ENCODE measurements at regions not wholly inside any gene's neighbourhood (a gene's known extent, or its start where the extent isn't known, plus 50 kb on each side); places are given as distances from the start of the nearest gene placed in this dataset.

GRCh38 chr12:92270521-92270920, 124.9 kb upstream of the BTG1 start:
- DNase-seq (ENCODE audit: low spot score in 2 of 2) = no peak
- no peak overlapping the region for H3K27ac Mint-ChIP-seq (ENCODE audit: low read depth)
- no peak for ATAC-seq (replicated peaks; ENCODE audit: extremely low read depth, poor library complexity, severe bottlenecking)
- H3K4me3 Mint-ChIP-seq = no peak overlapping the region
- H3K4me1 Mint-ChIP-seq = peaks cover 14% of the 10 kb centered on the region
- no peaks in the 10 kb centered on the region for H3K27me3 Mint-ChIP-seq
- H3K36me3 Mint-ChIP-seq (ENCODE audit: insufficient read depth) = no peaks in the 10 kb centered on the region
- no peaks in the 10 kb centered on the region for H3K9me3 Mint-ChIP-seq

GRCh38 chr12:92268946-92269345, 123.3 kb upstream of the BTG1 start:
- H3K27me3 Mint-ChIP-seq = no peaks in the 10 kb centered on the region
- H3K27ac Mint-ChIP-seq (ENCODE audit: low read depth) = no peak overlapping the region
- no peaks in the 10 kb centered on the region for H3K36me3 Mint-ChIP-seq (ENCODE audit: insufficient read depth)
- ATAC-seq (replicated peaks; ENCODE audit: extremely low read depth, poor library complexity, severe bottlenecking) (no peak), DNase-seq (ENCODE audit: low spot score in 2 of 2) (no peak)
- no peaks in the 10 kb centered on the region for H3K9me3 Mint-ChIP-seq
- H3K4me3 Mint-ChIP-seq = no peak overlapping the region
- H3K4me1 Mint-ChIP-seq = peaks cover 14% of the 10 kb centered on the region

DNA sequence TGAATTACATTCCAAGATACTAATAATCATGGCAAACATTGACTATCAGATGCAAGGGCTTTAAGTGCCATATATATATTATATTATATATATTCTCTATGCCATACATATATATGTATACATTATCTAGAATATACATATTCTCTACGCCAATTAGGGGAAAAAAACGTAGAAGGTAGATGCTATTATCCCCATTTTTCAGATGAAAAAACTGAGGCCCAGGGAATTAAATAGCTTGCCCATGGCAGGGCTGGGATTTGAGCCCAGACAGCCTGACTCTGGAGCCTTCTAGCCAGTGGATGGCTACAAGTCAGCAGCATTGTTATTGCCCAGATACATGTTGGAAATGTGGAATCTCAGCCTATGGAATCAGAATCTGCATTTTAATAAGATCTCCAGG, 116.0 kb upstream of the BTG1 start:
- Mint-ChIP-seq H3K27ac (ENCODE audit: low read depth) (no peak overlapping the region), H3K4me3 (no peak overlapping the region), H3K4me1 (peaks cover 7% of the 10 kb centered on the region), H3K9me3 (no peaks in the 10 kb centered on the region), H3K36me3 (ENCODE audit: insufficient read depth) (no peaks in the 10 kb centered on the region), H3K27me3 (no peaks in the 10 kb centered on the region)
- DNase-seq (ENCODE audit: low spot score in 2 of 2) = no peak
- no peak for ATAC-seq (replicated peaks; ENCODE audit: extremely low read depth, poor library complexity, severe bottlenecking)

DNA sequence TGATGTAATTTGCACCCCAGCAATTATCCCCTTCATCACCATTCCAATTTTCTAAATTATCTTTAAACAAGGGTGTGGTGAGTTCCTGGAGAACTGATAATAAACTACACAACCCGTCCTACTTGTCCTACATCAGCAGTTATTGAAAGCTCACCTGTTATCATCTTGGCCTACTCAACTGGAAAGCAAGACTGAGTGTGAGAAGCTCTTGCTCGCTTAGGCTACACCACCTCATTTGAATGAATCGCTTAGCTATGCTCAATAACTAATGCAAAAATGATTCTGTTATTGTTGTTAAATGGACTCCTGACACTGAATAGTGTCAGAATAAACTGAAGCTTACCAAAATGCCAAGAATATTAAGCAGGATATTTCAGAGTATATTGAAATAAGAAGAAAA, 115.4 kb upstream of the BTG1 start:
- ATAC-seq (replicated peaks; ENCODE audit: extremely low read depth, poor library complexity, severe bottlenecking) (no peak), DNase-seq (ENCODE audit: low spot score in 2 of 2) (no peak)
- no peaks in the 10 kb centered on the region for H3K36me3 Mint-ChIP-seq (ENCODE audit: insufficient read depth)
- H3K27ac Mint-ChIP-seq (ENCODE audit: low read depth) = no peak overlapping the region
- H3K4me3 Mint-ChIP-seq = no peak overlapping the region
- H3K27me3 Mint-ChIP-seq = no peaks in the 10 kb centered on the region
- peaks cover 12% of the 10 kb centered on the region for H3K4me1 Mint-ChIP-seq
- no peaks in the 10 kb centered on the region for H3K9me3 Mint-ChIP-seq

DNA sequence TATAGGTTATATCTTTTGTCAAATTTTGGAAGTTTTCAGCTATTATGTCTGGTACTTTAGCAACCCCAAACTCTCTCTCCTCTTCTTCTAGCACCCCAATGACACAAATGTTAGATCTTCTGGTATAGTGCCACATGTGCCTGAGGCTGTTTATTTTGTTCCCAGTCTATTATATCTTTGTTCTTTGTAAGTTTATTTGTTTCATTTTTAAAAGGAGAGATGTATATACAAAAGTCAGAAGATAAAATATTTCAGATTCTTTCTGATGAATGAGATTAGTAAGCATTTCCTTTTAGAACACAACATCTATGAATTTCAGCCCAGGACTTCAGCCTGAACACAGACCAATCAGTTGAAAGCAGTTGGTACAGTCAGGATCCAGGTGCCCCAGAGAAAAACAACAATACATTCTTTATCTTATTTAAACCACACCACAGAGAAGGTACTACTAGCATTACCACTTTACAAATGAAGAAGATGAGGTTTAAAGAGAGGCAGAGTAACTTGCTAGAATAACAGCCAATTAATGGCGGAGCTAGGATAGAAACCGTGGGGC, 114.1 kb upstream of the BTG1 start:
- peaks cover 13% of the 10 kb centered on the region for H3K4me1 Mint-ChIP-seq
- DNase-seq (ENCODE audit: low spot score in 2 of 2) (no peak), ATAC-seq (replicated peaks; ENCODE audit: extremely low read depth, poor library complexity, severe bottlenecking) (no peak)
- peak overlapping the region; percentile 68 for H3K27ac Mint-ChIP-seq (ENCODE audit: low read depth)
- H3K9me3 Mint-ChIP-seq = peaks cover 5% of the 10 kb centered on the region
- no peaks in the 10 kb centered on the region for H3K36me3 Mint-ChIP-seq (ENCODE audit: insufficient read depth)
- no peaks in the 10 kb centered on the region for H3K27me3 Mint-ChIP-seq
- no peak overlapping the region for H3K4me3 Mint-ChIP-seq

DNA sequence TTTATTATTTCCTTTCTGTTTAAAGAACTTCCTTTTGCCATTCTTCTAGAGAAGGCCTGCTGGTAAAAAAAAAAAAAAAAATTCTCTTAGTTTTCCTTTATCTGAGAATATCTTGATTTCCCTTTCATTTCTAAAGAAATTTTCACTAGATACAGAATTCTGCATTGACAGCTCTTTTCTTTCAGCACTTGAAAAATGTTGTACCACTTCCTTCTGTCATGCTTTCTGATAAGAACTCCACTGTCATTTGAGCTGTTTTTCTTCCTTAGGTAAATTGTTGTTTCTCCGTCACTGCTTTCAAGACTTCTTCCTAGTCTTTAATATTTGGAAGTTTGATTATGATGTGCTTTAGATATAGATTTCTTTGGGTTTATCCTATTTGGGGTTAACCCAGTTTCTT, 113.6 kb upstream of the BTG1 start:
- H3K4me1 Mint-ChIP-seq = peaks cover 13% of the 10 kb centered on the region
- H3K36me3 Mint-ChIP-seq (ENCODE audit: insufficient read depth) = no peaks in the 10 kb centered on the region
- DNase-seq (ENCODE audit: low spot score in 2 of 2) (no peak), ATAC-seq (replicated peaks; ENCODE audit: extremely low read depth, poor library complexity, severe bottlenecking) (no peak)
- no peak overlapping the region for H3K4me3 Mint-ChIP-seq
- H3K27me3 Mint-ChIP-seq = no peaks in the 10 kb centered on the region
- H3K9me3 Mint-ChIP-seq = peaks cover 5% of the 10 kb centered on the region
- peak overlapping the region; percentile 68 for H3K27ac Mint-ChIP-seq (ENCODE audit: low read depth)

GRCh38 chr12:92257261-92257660, 111.6 kb upstream of the BTG1 start:
- no peak for DNase-seq (ENCODE audit: low spot score in 2 of 2)
- Mint-ChIP-seq H3K27ac (ENCODE audit: low read depth) (no peak overlapping the region), H3K4me3 (no peak overlapping the region), H3K36me3 (ENCODE audit: insufficient read depth) (no peaks in the 10 kb centered on the region), H3K4me1 (peaks cover 13% of the 10 kb centered on the region), H3K9me3 (peaks cover 5% of the 10 kb centered on the region), H3K27me3 (no peaks in the 10 kb centered on the region)
- ATAC-seq (replicated peaks; ENCODE audit: extremely low read depth, poor library complexity, severe bottlenecking) = no peak

GRCh38 chr12:92255741-92256140, 110.1 kb upstream of the BTG1 start:
- Mint-ChIP-seq H3K4me1 (peaks cover 13% of the 10 kb centered on the region), H3K27me3 (no peaks in the 10 kb centered on the region), H3K4me3 (no peak overlapping the region), H3K27ac (ENCODE audit: low read depth) (no peak overlapping the region), H3K36me3 (ENCODE audit: insufficient read depth) (no peaks in the 10 kb centered on the region), H3K9me3 (peaks cover 5% of the 10 kb centered on the region)
- ATAC-seq (replicated peaks; ENCODE audit: extremely low read depth, poor library complexity, severe bottlenecking) (no peak), DNase-seq (ENCODE audit: low spot score in 2 of 2) (no peak)

DNA sequence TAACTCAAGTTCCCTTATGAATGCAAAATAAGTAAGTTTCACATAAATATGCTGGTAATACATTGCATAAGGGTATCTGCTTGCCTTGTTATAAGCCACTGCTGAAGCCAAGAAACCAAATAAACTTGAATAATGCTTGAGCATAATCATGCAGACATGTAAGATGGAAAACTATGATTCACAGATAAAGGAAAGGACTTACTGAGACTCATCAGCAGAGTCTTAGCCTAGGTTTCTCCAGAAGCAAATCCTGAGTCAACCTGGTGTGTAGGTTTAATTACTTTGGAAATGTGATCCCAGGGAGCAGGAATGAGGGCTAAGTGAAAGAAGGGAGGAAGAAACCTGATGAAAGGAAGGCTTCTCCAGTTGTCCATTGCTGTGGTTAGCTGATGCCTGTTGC, 107.7 kb upstream of the BTG1 start:
- Mint-ChIP-seq H3K4me1 (peaks cover 5% of the 10 kb centered on the region), H3K4me3 (no peak overlapping the region), H3K27ac (ENCODE audit: low read depth) (no peak overlapping the region), H3K36me3 (ENCODE audit: insufficient read depth) (no peaks in the 10 kb centered on the region), H3K27me3 (no peaks in the 10 kb centered on the region), H3K9me3 (peaks cover 5% of the 10 kb centered on the region)
- ATAC-seq (replicated peaks; ENCODE audit: extremely low read depth, poor library complexity, severe bottlenecking) (no peak), DNase-seq (ENCODE audit: low spot score in 2 of 2) (no peak)

DNA sequence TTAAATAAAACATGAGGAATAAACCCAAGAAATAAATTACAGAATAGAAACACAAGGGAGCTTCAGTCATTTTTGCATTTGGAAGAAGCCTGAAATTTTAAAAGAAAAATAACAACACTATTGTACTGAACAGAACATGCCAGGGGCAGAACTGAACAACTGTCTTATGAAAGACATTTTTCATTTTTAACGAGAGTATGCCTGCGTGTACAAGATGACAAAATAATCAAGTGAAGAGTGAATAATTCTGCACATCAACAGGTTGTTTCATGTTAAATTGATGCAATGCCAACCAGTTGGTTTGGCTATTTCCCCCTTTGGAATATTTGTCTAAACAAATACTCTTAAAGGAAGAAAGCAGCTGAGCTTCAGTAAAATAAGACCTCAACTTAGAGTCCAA, 103.3 kb upstream of the BTG1 start:
- Mint-ChIP-seq H3K27ac (ENCODE audit: low read depth) (no peak overlapping the region), H3K9me3 (no peaks in the 10 kb centered on the region)
- no peak for DNase-seq (ENCODE audit: low spot score in 2 of 2)

DNA sequence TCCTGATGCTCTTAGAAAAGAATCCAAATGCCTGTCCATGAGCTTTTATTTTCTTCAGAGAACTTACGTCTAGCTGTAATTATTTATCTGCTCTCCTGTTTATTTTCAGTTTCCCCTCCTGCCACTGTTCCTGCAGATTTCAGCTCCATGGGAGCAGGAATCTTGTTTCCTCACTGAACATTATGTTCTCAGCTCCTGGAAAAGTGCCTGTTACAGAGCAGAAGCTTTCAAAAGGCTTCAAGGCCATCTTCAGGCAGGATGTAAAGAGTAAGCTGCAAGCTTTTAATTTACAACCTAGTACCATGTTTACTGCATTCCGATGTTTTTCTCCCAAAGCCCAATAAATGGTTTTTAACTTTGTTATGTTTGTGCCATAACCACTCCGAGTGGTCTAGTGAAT, 98.4 kb upstream of the BTG1 start:
- Mint-ChIP-seq H3K4me3 (no peak overlapping the region), H3K36me3 (ENCODE audit: insufficient read depth) (no peaks in the 10 kb centered on the region), H3K9me3 (no peaks in the 10 kb centered on the region), H3K4me1 (no peaks in the 10 kb centered on the region), H3K27me3 (no peaks in the 10 kb centered on the region), H3K27ac (ENCODE audit: low read depth) (no peak overlapping the region)
- DNase-seq (ENCODE audit: low spot score in 2 of 2) (no peak), ATAC-seq (replicated peaks; ENCODE audit: extremely low read depth, poor library complexity, severe bottlenecking) (no peak)

More for the DNA sequence above, 103.3 kb upstream of the BTG1 start:
- Mint-ChIP-seq H3K36me3 (ENCODE audit: insufficient read depth) (no peaks in the 10 kb centered on the region), H3K4me3 (no peak overlapping the region), H3K4me1 (no peaks in the 10 kb centered on the region), H3K27me3 (no peaks in the 10 kb centered on the region)
- ATAC-seq (replicated peaks; ENCODE audit: extremely low read depth, poor library complexity, severe bottlenecking) = no peak

DNA sequence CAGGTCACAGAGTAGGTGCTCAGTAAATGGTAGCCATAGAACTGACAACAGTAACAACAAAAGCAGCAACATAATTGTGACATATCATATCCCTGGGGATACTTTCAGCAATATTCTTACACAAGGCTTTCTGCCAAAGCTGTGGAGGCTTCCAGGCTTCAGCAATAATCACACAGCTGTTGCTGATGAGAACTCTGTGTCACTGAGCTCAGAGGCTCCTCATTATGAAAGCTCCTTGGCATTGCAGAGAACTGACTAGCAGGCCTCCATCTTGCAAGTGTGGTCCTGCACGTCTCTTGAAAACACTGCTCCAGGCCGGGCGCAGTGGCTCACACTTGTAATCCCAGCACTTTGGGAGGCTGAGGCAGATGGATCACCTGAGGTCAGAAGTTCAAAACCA, 97.3 kb upstream of the BTG1 start:
- no peaks in the 10 kb centered on the region for H3K9me3 Mint-ChIP-seq
- H3K36me3 Mint-ChIP-seq (ENCODE audit: insufficient read depth) = no peaks in the 10 kb centered on the region
- H3K4me3 Mint-ChIP-seq = no peak overlapping the region
- DNase-seq (ENCODE audit: low spot score in 2 of 2) (no peak), ATAC-seq (replicated peaks; ENCODE audit: extremely low read depth, poor library complexity, severe bottlenecking) (no peak)
- no peaks in the 10 kb centered on the region for H3K27me3 Mint-ChIP-seq
- H3K4me1 Mint-ChIP-seq = no peaks in the 10 kb centered on the region
- no peak overlapping the region for H3K27ac Mint-ChIP-seq (ENCODE audit: low read depth)

DNA sequence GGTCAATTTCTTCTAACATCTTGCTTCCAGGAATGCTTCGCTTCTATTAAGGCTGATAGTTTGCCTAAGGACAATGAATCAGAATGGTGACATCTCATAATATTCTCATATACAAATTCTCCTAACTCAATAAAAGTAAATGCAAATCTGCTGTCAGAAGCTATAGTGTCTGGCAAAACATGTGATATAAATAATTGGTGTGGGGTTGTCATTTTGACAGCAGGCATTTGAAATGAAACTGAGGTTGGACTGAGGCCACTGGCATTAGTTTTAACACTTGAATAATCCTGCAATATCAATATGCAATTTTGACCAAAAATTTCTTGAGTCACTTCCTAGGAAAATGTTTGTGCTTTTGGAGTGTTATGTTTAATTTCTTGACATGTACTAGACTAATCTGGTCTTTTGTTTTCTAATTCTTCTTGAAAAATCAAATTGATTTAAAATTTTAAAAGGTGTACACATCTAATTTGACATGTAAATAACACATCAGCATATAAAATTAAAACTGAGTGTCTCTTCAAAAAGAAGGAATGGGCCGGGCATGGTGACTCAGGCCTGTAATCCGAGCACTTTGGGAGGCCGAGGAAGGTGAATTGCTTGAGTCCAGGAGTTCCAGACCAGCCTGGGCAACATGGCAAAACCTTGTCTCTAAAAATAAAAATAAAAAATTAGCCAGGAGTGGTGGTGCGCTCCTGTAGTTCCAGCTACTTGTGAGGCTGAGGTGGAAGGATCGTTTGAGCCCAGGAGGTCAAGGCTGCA, 92.3 kb upstream of the BTG1 start:
- Mint-ChIP-seq H3K9me3 (no peaks in the 10 kb centered on the region), H3K36me3 (ENCODE audit: insufficient read depth) (no peaks in the 10 kb centered on the region), H3K27ac (ENCODE audit: low read depth) (no peak overlapping the region), H3K4me3 (no peak overlapping the region), H3K27me3 (no peaks in the 10 kb centered on the region), H3K4me1 (peaks cover 6% of the 10 kb centered on the region)
- no peak for ATAC-seq (replicated peaks; ENCODE audit: extremely low read depth, poor library complexity, severe bottlenecking)
- no peak for DNase-seq (ENCODE audit: low spot score in 2 of 2)

Measured in central memory CD8-positive, alpha-beta T cell (primary cell).